ENCODE measurements at regions not wholly inside any gene's neighbourhood (a gene's known extent, or its start where the extent isn't known, plus 50 kb on each side); places are given as distances from the start of the nearest gene placed in this dataset.
"Not testable (repeated sequence)": the region's sequence is repeated elsewhere in the genome, so short reads cannot be mapped to it uniquely, and the experiment has no call there.

GRCh38 chr4:181119186-181119585 lies 1124.0 kb upstream of the TENM3 start:
- DNase-seq = no peak

GRCh38 chr4:181121733-181122132 lies 1121.5 kb upstream of the TENM3 start:
- DNase-seq = no peak

- no peak for DNase-seq
Observed at GRCh38 chr4:181127171-181127570, 1116.0 kb upstream of the TENM3 start.

GRCh38 chr4:181130317-181130716 lies 1112.9 kb upstream of the TENM3 start:
- DNase-seq = not testable (repeated sequence)

GRCh38 chr4:181137351-181137750 lies 1105.9 kb upstream of the TENM3 start:
- no peak for DNase-seq

- DNase-seq = no peak
Observed at GRCh38 chr4:181138116-181138515, 1105.1 kb upstream of the TENM3 start.

GRCh38 chr4:181140037-181140603 lies 1103.1 kb upstream of the TENM3 start:
- DNase-seq = no peak

- DNase-seq = peak; percentile 76 to 82 (median 78)
Observed at GRCh38 chr4:181143250-181143854, 1099.8 kb upstream of the TENM3 start.

- DNase-seq = no peak
Observed at GRCh38 chr4:181146051-181146450, 1097.2 kb upstream of the TENM3 start.

- no peak for DNase-seq
Observed at GRCh38 chr4:181147416-181147951, 1095.7 kb upstream of the TENM3 start.

- no peak for DNase-seq
Observed at GRCh38 chr4:181148470-181148869, 1094.7 kb upstream of the TENM3 start.

GRCh38 chr4:181150191-181150590 lies 1093.0 kb upstream of the TENM3 start:
- no peak for DNase-seq

GRCh38 chr4:181151856-181152255 lies 1091.3 kb upstream of the TENM3 start:
- no peak for DNase-seq

GRCh38 chr4:181157647-181158046 lies 1085.6 kb upstream of the TENM3 start:
- DNase-seq = no peak

- DNase-seq = no peak
Observed at GRCh38 chr4:181158971-181159370, 1084.2 kb upstream of the TENM3 start.

- no peak for DNase-seq
Observed at GRCh38 chr4:181161669-181162068, 1081.5 kb upstream of the TENM3 start.

- DNase-seq = no peak
Observed at GRCh38 chr4:181162266-181162665, 1080.9 kb upstream of the TENM3 start.

GRCh38 chr4:181162676-181163075 lies 1080.5 kb upstream of the TENM3 start:
- no peak for DNase-seq

GRCh38 chr4:181166742-181167399 lies 1076.3 kb upstream of the TENM3 start:
- DNase-seq = no peak

- no peak for DNase-seq
Observed at GRCh38 chr4:181168011-181168805, 1075.0 kb upstream of the TENM3 start.

- no peak for DNase-seq
Observed at GRCh38 chr4:181173046-181173445, 1070.2 kb upstream of the TENM3 start.

GRCh38 chr4:181176306-181176705 lies 1066.9 kb upstream of the TENM3 start:
- DNase-seq = no peak

- no peak for DNase-seq
Observed at GRCh38 chr4:181181331-181181730, 1061.9 kb upstream of the TENM3 start.

Data from suppressor macrophage treated with lipopolysaccharide for 1 hour (primary cell).